H1 (cell line): ENCODE measurements at regions not wholly inside any gene's neighbourhood (a gene's known extent, or its start where the extent isn't known, plus 50 kb on each side); places are given as distances from the start of the nearest gene placed in this dataset.

Source experiments
- CTCF ChIA-PET: fragments of 300-600 bp; sonication (Branson Sonifier 250); formaldehyde crosslinking; loops from one replicate; lab custom pipeline; 2021; ENCODE audit not compliant: partially characterized antibody; lab: Charles Lee
- POLR2A ChIA-PET: fragments of 300-600 bp; sonication (Branson Sonifier 250); formaldehyde crosslinking; loops from one replicate; lab custom pipeline; 2021; ENCODE audit warnings: inconsistent platforms; ENCODE audit not compliant: partially characterized antibody; lab: Charles Lee
- DNase-seq, 2 experiments: peaks; one replicate each; pipeline versions ENCODE4 v3.0.0 to v3.0.0-alpha.2; 2010 to 2022; ENCODE audit warnings: low spot score in 2 of 2, low read depth in 1 of 2, mixed read lengths in 1 of 2
- FAIRE-seq: peaks from 2 replicates; lab custom pipeline; 2011; peaks lifted over from hg19 to GRCh38; lab: Jason Lieb, UNC
- H2AFZ ChIP-seq: 2 replicates; pipeline ENCODE4 v1.8.1; 2012; ENCODE audit warnings: low read length, inconsistent platforms
- H2AK5ac ChIP-seq: 2 replicates; pipeline ENCODE4 v1.6.1; 2013; ENCODE audit warnings: low read depth, low read length
- H2BK120ac ChIP-seq: replicated peaks from 2 replicates; pipeline ENCODE3; 2013; ENCODE audit warnings: low read depth, low read length, inconsistent platforms
- H2BK12ac ChIP-seq: 2 replicates; pipeline ENCODE4 v1.6.1; 2013; ENCODE audit warnings: low read depth, low read length
- H2BK15ac ChIP-seq: 2 replicates; pipeline ENCODE4 v1.6.1; 2013; ENCODE audit warnings: low read length
- H2BK20ac ChIP-seq: 2 replicates; pipeline ENCODE4 v1.6.1; 2013; ENCODE audit warnings: low read length
- H2BK5ac ChIP-seq: 2 replicates; pipeline ENCODE4 v1.6.1; 2013; ENCODE audit warnings: low read depth, low read length
- H3K14ac ChIP-seq: 2 replicates; pipeline ENCODE4 v1.6.1; 2013; ENCODE audit warnings: inconsistent platforms; ENCODE audit not compliant: insufficient read length
- H3K18ac ChIP-seq: 2 replicates; pipeline ENCODE4 v1.6.1; 2013; ENCODE audit warnings: low read length; ENCODE audit errors: extremely low read depth
- H3K23ac ChIP-seq: 2 replicates; pipeline ENCODE4 v1.6.1; 2013; ENCODE audit warnings: inconsistent platforms; ENCODE audit not compliant: insufficient read length
- H3K23me2 ChIP-seq: 2 replicates; pipeline ENCODE4 v1.6.1; 2013; ENCODE audit warnings: low read depth, low read length
- H3K27ac ChIP-seq: 2 replicates; pipeline ENCODE4 v1.6.1; 2011; ENCODE audit warnings: low read depth, low read length, inconsistent platforms
- H3K27me3 ChIP-seq, 4 experiments: replicated peaks in 1 of 4; 1 replicate in 1 of 4; 2 replicates in 3 of 4; pipeline versions ENCODE4 v1.6.1 to v1.8.1; 2011 to 2013; ENCODE audit warnings: low read length in 3 of 4, mild to moderate bottlenecking in 3 of 4, inconsistent platforms in 2 of 4, mixed read lengths in 2 of 4, moderate library complexity in 1 of 4; ENCODE audit not compliant: control insufficient read depth in 3 of 4, insufficient read depth in 3 of 4; ENCODE audit errors: extremely low read depth in 1 of 4
- H3K36me3 ChIP-seq, 4 experiments: 2 replicates each; pipeline versions ENCODE4 v1.6.1 to v1.8.1; 2011 to 2013; ENCODE audit warnings: mild to moderate bottlenecking in 4 of 4, low read length in 3 of 4, moderate library complexity in 2 of 4, control low read depth in 1 of 4, inconsistent platforms in 1 of 4; ENCODE audit not compliant: insufficient read depth in 4 of 4, control insufficient read depth in 2 of 4
- H3K4ac ChIP-seq: replicated peaks from 2 replicates; pipeline ENCODE3; 2013; ENCODE audit warnings: low read length, low read depth, mixed read lengths, inconsistent platforms; ENCODE audit not compliant: insufficient read length
- H3K4me1 ChIP-seq, 4 experiments: replicated peaks in 1 of 4; 1 replicate in 1 of 4; 2 replicates in 3 of 4; pipeline versions ENCODE4 v1.6.1 to v1.8.1; 2011 to 2013; ENCODE audit warnings: low read length in 3 of 4, inconsistent platforms in 2 of 4, mixed read lengths in 1 of 4; ENCODE audit not compliant: insufficient read depth in 4 of 4, control insufficient read depth in 3 of 4
- H3K4me2 ChIP-seq, 2 experiments: 2 replicates each; pipeline versions ENCODE4 v1.6.1 to v1.8.1; 2011 to 2013; ENCODE audit warnings: low read depth in 2 of 2, low read length in 2 of 2, control low read depth in 1 of 2, inconsistent platforms in 1 of 2, mild to moderate bottlenecking in 1 of 2; ENCODE audit not compliant: insufficient read depth in 1 of 2
- H3K4me3 ChIP-seq, 4 experiments: fragments of 200-600, 300-600 bp in 1 of 4; sonication (generic), shearing (Covaris generic), sonication (Bioruptor Twin) in 1 of 4; 2 replicates each; pipeline versions ENCODE4 v1.5.1 to v1.8.1; 2011 to 2016; ENCODE audit warnings: low read length in 4 of 4, low read depth in 3 of 4, control low read depth in 2 of 4, inconsistent platforms in 2 of 4, mild to moderate bottlenecking in 2 of 4, mixed read lengths in 1 of 4, moderate library complexity in 1 of 4; ENCODE audit not compliant: insufficient read depth in 2 of 4; ENCODE audit errors: extremely low read depth in 1 of 4
- H3K56ac ChIP-seq: replicated peaks from 2 replicates; pipeline ENCODE3; 2013; ENCODE audit warnings: low read depth, mild to moderate bottlenecking, mixed read lengths, low read length, inconsistent platforms; ENCODE audit not compliant: insufficient read length
- H3K79me1 ChIP-seq: 2 replicates; pipeline ENCODE4 v1.6.1; 2013; ENCODE audit warnings: low read depth, low read length, control low read depth
- H3K79me2 ChIP-seq, 2 experiments: 2 replicates each; pipeline versions ENCODE4 v1.6.1 to v1.8.1; 2012 to 2013; ENCODE audit warnings: low read length in 2 of 2, mild to moderate bottlenecking in 2 of 2, inconsistent platforms in 1 of 2; ENCODE audit not compliant: insufficient read depth in 2 of 2, control insufficient read depth in 1 of 2
- H3K9ac ChIP-seq, 4 experiments: replicated peaks in 1 of 4; 1 replicate in 1 of 4; 2 replicates in 3 of 4; pipeline versions ENCODE4 v1.6.1 to v1.8.1; 2011 to 2013; ENCODE audit warnings: low read depth in 3 of 4, low read length in 3 of 4, control low read depth in 2 of 4, mild to moderate bottlenecking in 2 of 4, moderate library complexity in 2 of 4, inconsistent platforms in 1 of 4; ENCODE audit errors: extremely low read depth in 1 of 4
- H3K9me3 ChIP-seq, 2 experiments: 2 replicates each; pipeline versions ENCODE4 v1.6.1 to v1.8.1; 2012 to 2013; ENCODE audit warnings: mild to moderate bottlenecking in 2 of 2, moderate library complexity in 2 of 2, control low read depth in 1 of 2, inconsistent platforms in 1 of 2, low read depth in 1 of 2, low read length in 1 of 2, mixed read lengths in 1 of 2; ENCODE audit not compliant: insufficient read depth in 2 of 2
- H4K20me1 ChIP-seq, 2 experiments: replicated peaks in 1 of 2; 2 replicates each; pipeline versions ENCODE3 to v1.8.1; 2011 to 2013; ENCODE audit warnings: inconsistent platforms in 2 of 2, low read length in 2 of 2, mild to moderate bottlenecking in 1 of 2; ENCODE audit not compliant: insufficient read depth in 2 of 2, control insufficient read depth in 1 of 2
- H4K5ac ChIP-seq: 2 replicates; pipeline ENCODE4 v1.6.1; 2013; ENCODE audit warnings: low read length, low read depth, mixed read lengths, inconsistent platforms; ENCODE audit not compliant: insufficient read length
- H4K8ac ChIP-seq: 2 replicates; pipeline ENCODE4 v1.8.0; 2013; ENCODE audit warnings: mild to moderate bottlenecking, moderate library complexity, low read length, inconsistent platforms; ENCODE audit not compliant: insufficient read depth; ENCODE audit errors: extremely low read depth
- H4K91ac ChIP-seq: replicated peaks from 2 replicates; pipeline ENCODE3; 2013; ENCODE audit warnings: low read length, mixed read lengths, inconsistent platforms; ENCODE audit not compliant: insufficient read length
- BACH1 ChIP-seq: IDR thresholded peaks from 2 replicates; pipeline ENCODE4 v1.6.1; 2012; ENCODE audit warnings: low read length, improper control_type of control experiment
- CHD1 ChIP-seq: IDR thresholded peaks from 2 replicates; pipeline ENCODE4 v1.6.1; 2012; ENCODE audit warnings: low read depth, low read length, improper control_type of control experiment
- EGR1 ChIP-seq: IDR thresholded peaks from 2 replicates; pipeline ENCODE4 v1.6.1; 2011; ENCODE audit warnings: low read depth, low read length, borderline replicate concordance
- MAFK ChIP-seq: IDR thresholded peaks from 2 replicates; pipeline ENCODE4 v1.6.1; 2012; ENCODE audit warnings: low read depth, mild to moderate bottlenecking, improper control_type of control experiment, low read length
- RAD21 ChIP-seq, 2 experiments: IDR thresholded peaks in 1 of 2; conservative IDR thresholded peaks in 1 of 2; 2 replicates each; pipeline ENCODE4 v1.6.1; 2011; ENCODE audit warnings: low read depth in 2 of 2, low read length in 2 of 2, improper control_type of control experiment in 1 of 2, inconsistent platforms in 1 of 2, mild to moderate bottlenecking in 1 of 2, moderate library complexity in 1 of 2
- WGBS, 2 experiments: shearing (Covaris generic) in 1 of 2; methylation state at CpG; one replicate each; pipeline versions ENCODE4 v1.1.6 to v1.1.7; 2013 to 2015; ENCODE audit warnings: low lambda C conversion rate in 2 of 2, mixed read lengths in 2 of 2, inconsistent platforms in 1 of 2, low coverage in 1 of 2, missing lambda C conversion rate in 1 of 2; ENCODE audit not compliant: insufficient replicate concordance in 2 of 2, insufficient coverage in 1 of 2, insufficient read length in 1 of 2; ENCODE audit errors: extremely low coverage in 1 of 2, missing lambda C conversion rate in 1 of 2; 5-methylcytosine and 5-hydroxymethylcytosine counted together

DNA sequence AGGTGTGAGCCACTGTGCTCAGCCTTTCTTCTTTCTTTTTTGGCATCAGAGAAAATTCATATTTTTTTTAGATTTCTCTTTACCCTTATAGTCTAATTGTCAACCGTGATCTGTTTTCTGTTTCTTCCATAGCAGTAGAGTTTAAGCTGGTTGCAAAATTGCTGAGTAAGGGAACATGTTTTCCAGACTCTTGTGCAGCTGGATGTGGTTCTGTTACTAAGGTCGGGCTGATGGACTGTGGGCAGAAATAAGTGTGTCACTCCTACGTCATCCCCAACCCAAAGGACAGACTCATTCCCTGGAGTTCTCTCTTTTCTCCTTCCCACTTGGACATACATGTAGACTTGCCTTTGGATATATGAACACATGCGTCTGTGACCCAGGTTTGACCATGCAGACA, 64.1 kb upstream of the GOLM1 start:
- H4K91ac ChIP-seq: no peak overlapping the region
- no peak overlapping the region for H3K4me2 ChIP-seq
- FAIRE-seq (no peak), DNase-seq (no peak)
- TF ChIP-seq RAD21 (IDR thresholded peaks at IDR 0.05 in 1 of 2, conservative IDR thresholded peaks at IDR 0.05 in 1 of 2; ENCODE audit: low read depth in 2 of 2, low read length in 2 of 2) (no peak), BACH1 (no peak), EGR1 (no peak), CHD1 (no peak), MAFK (peak; percentile 30; the same call in 1 of the 2 replicates)
- H3K27me3 ChIP-seq: no peaks in the 10 kb centered on the region
- no peaks in the 10 kb centered on the region for H3K36me3 ChIP-seq
- no peaks in the 10 kb centered on the region for H3K23me2 ChIP-seq
- H2BK12ac ChIP-seq: no peak overlapping the region
- no peak overlapping the region for H3K4ac ChIP-seq
- H2BK15ac ChIP-seq: no peak overlapping the region
- H2BK20ac ChIP-seq: no peak overlapping the region
- no peak overlapping the region for H2BK5ac ChIP-seq
- H3K14ac ChIP-seq: no peak overlapping the region
- H3K18ac ChIP-seq: no peak overlapping the region
- no peak overlapping the region for H4K8ac ChIP-seq
- no peaks in the 10 kb centered on the region for H3K79me2 ChIP-seq
- H2AK5ac ChIP-seq: no peak overlapping the region
- no peak overlapping the region for H3K56ac ChIP-seq
- POLR2A ChIA-PET: no interaction called here
- H3K9ac ChIP-seq: no peak overlapping the region
- whole genome bisulfite sequencing, 2 experiments: 84% methylated on average over 4 of the region's 4 CpGs; no CpG with 5 or more reads in 1 of the 2 experiments
- no peaks in the 10 kb centered on the region for H4K20me1 ChIP-seq
- no peak overlapping the region for H4K5ac ChIP-seq
- H2BK120ac ChIP-seq: no peak overlapping the region
- no peaks in the 10 kb centered on the region for H3K4me1 ChIP-seq
- no peak overlapping the region for H3K27ac ChIP-seq
- no peaks in the 10 kb centered on the region for H3K9me3 ChIP-seq
- no peaks in the 10 kb centered on the region for H3K79me1 ChIP-seq
- no peak overlapping the region for H2AFZ ChIP-seq
- no peak overlapping the region for H3K23ac ChIP-seq
- H3K4me3 ChIP-seq: no peak overlapping the region
- CTCF ChIA-PET: interaction anchor here (0.6 kb wide), 1 partner anchor 25 kb away, joined by 3 read pairs; no protein-coding TSS in a partner anchor
